HG03432 (cell line): ENCODE measurements at regions not wholly inside any gene's neighbourhood (a gene's known extent, or its start where the extent isn't known, plus 50 kb on each side); places are given as distances from the start of the nearest gene placed in this dataset.

Experiments
- ATAC-seq: cut with Tn5 transposase; IDR thresholded peaks from one replicate; pipeline ENCODE4 v1.9.1; 2021; ENCODE audit warnings: mild to moderate bottlenecking, moderate library complexity; ENCODE audit not compliant: unreplicated experiment

GRCh38 chr17:77266891-77267341 is 126.1 kb downstream of the SEC14L1 start:
- ATAC-seq: no peak

GRCh38 chr17:77269696-77270681 is 129.2 kb downstream of the SEC14L1 start:
- ATAC-seq: no peak

- no peak for ATAC-seq
Measured at GRCh38 chr17:77271411-77271810, 130.6 kb downstream of the SEC14L1 start.

DNA sequence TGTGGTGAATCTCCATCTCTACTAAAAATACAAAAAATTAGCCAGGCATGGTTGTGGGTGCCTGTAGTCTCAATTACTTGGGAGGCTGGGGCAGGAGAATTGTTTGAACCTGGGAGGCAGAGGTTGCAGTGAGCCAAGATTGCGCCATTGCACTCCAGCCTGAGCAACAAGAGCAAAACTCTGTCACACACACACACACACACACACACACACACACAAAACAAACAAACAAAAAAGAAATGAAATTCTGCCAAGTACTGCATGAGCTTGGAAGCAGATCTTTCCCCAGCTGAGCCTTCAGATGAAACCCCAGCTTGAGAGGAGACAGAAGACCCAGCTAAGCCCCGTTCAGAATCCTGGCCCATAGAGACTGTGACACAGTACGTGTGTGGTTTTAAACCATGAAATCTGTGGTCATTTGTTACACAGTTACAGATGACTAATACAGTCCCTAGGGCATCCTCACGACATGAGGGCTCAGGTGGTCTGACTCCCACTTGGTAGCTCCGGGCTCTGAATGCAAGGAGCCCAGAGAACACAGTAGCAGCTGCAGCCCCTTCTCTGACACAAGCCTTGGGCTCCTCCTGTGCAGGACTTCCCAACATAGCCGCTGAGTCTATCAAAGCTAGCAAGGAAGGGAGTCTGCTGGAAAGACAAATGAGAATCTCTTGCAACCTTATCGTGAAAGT is 132.8 kb downstream of the SEC14L1 start:
- ATAC-seq: no peak

GRCh38 chr17:77274096-77274845 is 133.5 kb downstream of the SEC14L1 start:
- no peak for ATAC-seq

DNA sequence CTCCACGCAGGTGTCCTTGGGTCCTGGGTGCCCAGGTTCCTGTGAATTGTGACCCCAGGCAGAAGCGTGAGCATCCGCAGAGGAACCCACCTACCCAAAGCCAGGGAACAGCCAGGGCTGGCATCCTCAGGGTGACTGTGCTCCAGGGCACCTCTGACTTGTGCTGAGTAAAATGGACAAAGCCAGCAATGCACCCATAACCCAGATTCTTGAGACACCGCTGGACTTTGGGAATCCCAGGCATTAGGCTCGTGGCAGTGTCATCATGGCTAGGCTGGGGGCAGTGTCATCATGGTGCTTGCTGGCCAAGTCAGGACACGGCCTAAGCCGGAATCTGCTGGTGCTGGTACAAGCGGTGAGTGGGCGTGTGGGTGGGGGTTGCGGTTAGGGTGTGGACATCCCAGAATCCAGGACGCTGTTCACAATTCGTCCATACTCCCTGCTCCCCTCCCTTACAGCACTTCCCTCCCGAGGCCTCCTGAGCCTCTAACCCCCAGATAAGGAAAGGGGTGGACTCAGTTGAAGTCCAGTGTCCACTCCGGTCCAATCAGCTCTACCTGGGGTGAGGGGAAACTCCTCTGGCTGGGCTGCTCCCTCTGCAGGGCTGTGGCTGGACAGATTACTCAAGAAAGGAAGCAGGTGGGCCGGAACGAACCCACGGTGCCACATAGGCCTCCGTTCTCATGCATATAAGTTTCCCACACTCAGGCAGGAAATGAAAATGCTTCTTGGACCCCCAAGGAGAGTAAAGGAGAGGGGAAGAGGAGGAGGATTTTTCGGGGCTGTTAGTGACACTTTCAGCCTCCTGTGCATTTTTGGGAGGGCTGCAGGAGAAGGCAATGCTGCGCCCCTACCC is 138.9 kb downstream of the SEC14L1 start:
- no peak for ATAC-seq

DNA sequence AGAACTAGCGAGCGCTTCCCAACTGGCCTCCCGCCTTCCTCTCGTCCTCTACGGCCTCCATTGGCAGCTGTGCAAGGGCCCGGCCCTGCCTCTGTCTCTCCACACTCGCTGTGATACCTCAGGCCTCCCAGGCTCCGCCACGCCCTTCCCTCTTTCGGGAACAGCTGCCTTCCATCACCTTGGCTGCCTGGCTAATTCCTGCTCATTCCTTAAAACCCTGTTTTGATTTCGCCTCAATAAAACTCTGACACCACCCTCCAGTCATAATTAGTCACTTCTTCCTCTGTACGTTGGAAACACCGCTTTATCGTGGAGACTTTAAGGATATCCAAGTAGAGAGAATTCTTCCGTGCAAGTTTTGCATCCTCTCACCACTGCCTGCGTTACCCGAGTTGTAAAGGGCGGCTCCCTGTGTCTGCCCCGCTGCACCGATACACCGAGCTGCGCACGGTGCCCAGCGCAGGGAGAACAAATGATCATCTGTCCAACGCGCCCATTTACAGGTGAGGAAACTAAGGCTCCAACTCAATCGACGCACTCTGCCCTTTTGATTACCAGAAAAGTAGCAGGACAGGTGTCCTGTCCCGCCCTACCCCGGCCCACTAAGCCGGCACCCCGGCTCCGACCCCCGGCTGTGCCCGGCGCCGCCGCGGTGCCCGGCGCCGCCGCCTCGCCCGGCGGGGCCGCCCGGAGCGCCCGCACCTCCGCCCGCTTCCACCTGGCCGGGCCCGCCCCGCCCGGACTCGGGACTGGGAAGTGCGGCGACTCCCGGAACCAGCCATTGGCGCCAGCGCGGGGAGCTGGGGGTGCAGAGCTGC is 139.7 kb downstream of the SEC14L1 start:
- peak; percentile 20 for ATAC-seq

DNA sequence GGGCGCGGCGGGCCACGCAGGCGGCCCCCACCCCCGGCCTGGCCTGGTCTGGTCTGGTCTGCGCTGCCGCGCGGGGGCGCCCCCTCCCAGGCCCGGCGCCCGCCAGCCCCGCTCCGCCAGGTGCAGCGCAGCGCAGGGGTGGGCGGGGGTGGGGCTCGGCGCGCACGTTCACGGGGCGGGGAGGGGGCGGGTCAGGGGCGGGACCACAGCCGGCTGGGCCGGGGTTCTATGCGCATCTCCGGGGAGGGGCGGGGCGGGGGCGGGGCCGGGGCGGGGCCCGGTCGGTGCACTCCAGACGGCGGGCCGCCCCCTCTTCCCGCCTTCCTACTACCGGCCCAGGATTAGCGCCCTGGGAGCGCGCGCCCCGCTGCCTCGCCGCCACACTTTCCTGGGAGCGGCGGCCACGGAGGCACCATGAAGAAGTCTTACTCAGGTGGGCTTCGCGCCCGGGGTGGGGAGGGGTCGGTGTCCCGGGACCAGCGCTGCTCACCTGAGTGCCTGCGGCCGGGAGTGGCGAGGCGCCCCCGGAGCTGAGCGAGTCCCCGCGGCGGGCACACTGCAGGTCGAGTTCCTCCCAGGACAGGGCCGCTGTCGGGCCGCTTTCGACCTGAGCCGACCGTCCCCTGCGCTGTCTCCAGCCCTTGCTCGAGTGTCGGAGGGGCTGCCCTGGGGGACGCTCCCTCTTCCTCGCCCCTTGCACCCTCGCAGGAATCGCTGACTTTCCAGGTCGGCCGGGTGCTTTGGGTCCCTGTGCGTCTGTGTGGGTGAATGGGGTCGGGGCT is 140.5 kb downstream of the SEC14L1 start:
- peak; percentile 73 for ATAC-seq

- ATAC-seq: no peak
Measured at GRCh38 chr17:77281904-77282367, 141.2 kb downstream of the SEC14L1 start.

DNA sequence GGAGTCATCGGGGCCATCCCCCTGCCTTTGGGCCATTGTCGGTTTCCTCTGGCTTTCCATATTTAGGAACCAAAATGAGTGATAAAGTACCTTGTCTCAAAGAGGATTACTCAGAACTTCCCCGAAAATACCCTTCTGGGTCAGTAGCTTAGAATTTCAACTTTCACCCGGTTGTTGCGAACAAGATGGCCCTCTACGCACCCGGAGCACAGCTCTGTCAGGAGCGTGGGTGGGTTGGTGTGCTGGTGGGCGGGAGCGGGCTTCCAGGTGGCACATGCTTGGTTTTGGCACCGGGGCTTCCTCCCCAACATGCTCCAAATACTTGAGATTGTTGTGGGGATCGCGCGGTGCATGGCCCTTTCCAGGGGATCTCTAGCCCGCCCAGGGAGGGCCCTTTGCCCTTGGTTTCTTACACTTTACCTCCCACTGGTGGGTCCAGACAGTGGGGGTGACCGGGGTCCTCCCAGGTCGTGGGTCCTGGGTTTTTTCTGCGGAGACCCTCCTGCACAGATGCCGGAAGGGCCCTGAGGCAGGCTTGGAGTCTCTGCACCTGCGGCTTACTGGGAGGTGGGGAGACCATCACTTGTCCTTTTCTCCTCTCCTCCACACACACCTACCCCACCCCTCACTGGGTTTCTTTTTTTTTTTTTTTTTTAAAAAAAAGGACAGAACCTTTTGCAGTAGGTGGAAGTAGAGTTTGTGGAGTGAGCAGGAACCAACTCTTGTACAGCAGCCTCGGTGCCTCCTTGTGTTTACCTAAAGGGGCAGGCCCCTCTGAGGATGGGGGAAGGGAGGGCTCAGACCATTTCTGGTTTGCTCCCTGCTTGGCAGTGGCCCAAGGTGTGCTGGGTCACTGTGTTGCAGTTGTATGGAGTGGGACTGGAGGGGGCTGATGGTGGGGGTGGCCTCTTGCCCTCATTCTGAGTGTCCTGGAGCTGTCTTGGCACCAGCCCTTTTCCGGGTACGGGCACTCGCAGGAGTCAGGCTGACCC is 142.1 kb downstream of the SEC14L1 start:
- ATAC-seq: no peak

DNA sequence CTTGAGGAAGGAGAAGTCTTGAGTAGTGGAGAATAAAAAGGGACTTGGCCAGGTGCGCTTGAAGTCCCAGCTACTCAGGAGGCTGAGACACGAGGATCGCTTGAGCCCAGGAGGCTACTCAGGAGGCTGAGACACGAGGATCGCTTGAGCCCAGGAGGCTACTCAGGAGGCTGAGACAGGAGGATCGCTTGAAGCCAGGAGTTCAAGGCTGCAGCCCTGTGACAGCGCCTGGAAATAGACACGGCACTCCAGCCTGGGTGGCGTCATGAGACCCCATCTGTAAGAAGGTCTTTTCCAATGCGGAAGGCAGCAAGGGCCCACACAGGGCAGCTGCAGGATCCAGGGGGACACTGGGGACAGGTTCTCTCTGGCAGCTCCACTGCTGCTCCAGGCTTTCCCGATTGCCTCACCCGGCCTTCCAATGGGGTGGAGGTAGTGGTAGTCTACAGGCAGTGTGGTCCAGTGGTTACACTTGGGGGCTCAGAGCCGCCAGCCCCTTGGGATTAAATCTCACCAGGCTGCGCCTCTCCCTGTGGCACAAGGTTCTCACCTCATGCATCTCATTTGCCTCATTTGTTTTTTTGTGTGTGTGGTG is 143.4 kb downstream of the SEC14L1 start:
- ATAC-seq: no peak

DNA sequence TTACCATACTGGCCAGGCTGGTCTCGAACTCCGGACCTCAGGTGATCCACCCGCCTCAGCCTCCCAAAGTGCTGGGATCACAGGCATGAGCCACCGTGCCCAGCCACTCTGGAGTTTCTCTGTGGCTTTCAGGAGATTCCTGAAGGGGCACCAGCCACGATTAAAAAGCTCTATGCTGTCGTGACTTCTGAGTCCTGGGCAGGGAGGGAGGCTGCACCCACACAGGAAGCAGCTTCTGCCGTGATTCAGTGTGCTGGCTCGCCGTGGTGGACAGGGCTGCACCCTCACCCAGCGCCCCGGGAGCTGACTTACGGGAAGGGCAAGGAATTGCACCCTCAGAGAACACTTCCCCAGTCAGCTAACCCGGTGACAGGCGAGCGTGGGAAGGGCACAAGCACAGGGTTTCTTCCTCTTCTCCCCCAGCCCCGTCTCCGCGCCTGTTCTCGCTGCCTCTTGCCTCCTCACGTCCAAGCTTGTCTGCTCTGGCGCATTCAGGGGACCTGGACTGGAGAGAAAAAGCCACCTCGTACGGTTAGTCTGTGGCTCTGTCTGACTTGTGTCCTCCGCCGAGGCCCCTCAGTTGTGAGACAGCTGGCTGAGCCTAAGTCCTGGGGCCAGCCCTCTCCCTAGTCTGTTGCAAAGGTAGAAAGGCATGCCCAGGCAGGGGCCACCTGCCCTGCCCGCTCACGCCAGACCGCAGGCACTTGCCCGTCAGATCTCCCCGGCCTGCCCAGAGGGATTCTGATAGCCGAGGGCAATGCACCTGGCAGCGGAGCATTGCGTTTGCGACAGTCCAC is 145.0 kb downstream of the SEC14L1 start:
- no peak for ATAC-seq

GRCh38 chr17:77286391-77286640 is 145.5 kb downstream of the SEC14L1 start:
- no peak for ATAC-seq

- ATAC-seq: no peak
Measured at GRCh38 chr17:77286641-77287431, 146.1 kb downstream of the SEC14L1 start.

- no peak for ATAC-seq
Measured at GRCh38 chr17:77287432-77288068, 146.8 kb downstream of the SEC14L1 start.
